Activated CD4-positive, CD25-positive, alpha-beta regulatory T cell treated with anti-CD3 and anti-CD28 coated beads, Interleukin-2, amount 50 U/mL, for 24 hours (primary cell): ENCODE measurements at regions not wholly inside any gene's neighbourhood (a gene's known extent, or its start where the extent isn't known, plus 50 kb on each side); places are given as distances from the start of the nearest gene placed in this dataset.

Experiments
- ATAC-seq, 2 donors: fragments of 150-1000 bp; cut with Tn5 transposase; one replicate each; pipeline ENCODE4 v1.10.0; 2021; ENCODE audit warnings: mild to moderate bottlenecking in 1 of 2, moderate library complexity in 1 of 2

GRCh38 chr19:30172613-30173242 lies 199.5 kb upstream of the ZNF536 start:
- no peak for ATAC-seq

GRCh38 chr19:30173593-30174356 lies 198.4 kb upstream of the ZNF536 start:
- ATAC-seq: no peak

GRCh38 chr19:30174357-30174645 lies 197.9 kb upstream of the ZNF536 start:
- ATAC-seq: no peak

GRCh38 chr19:30174791-30175190 lies 197.4 kb upstream of the ZNF536 start:
- ATAC-seq: no peak

- ATAC-seq: no peak
These were observed 196.2 kb upstream of the ZNF536 start for GRCh38 chr19:30175987-30176386.

- no peak for ATAC-seq
These were observed 193.3 kb upstream of the ZNF536 start for GRCh38 chr19:30178721-30179402.

GRCh38 chr19:30180691-30181090 lies 191.5 kb upstream of the ZNF536 start:
- no peak for ATAC-seq

GRCh38 chr19:30183807-30184490 lies 188.2 kb upstream of the ZNF536 start:
- no peak for ATAC-seq

- ATAC-seq: no peak
These were observed 170.1 kb upstream of the ZNF536 start for GRCh38 chr19:30202060-30202600.

- no peak for ATAC-seq
These were observed 167.5 kb upstream of the ZNF536 start for GRCh38 chr19:30204721-30205120.

- no peak for ATAC-seq
These were observed 166.0 kb upstream of the ZNF536 start for GRCh38 chr19:30206187-30206586.

GRCh38 chr19:30207357-30207756 lies 164.8 kb upstream of the ZNF536 start:
- no peak for ATAC-seq

- ATAC-seq: no peak
These were observed 163.6 kb upstream of the ZNF536 start for GRCh38 chr19:30208436-30209060.

GRCh38 chr19:30209617-30210600 lies 162.3 kb upstream of the ZNF536 start:
- ATAC-seq: no peak

- no peak for ATAC-seq
These were observed 159.6 kb upstream of the ZNF536 start for GRCh38 chr19:30212574-30212973.

- ATAC-seq: peak; percentile 72 to 74
These were observed 157.5 kb upstream of the ZNF536 start for GRCh38 chr19:30214651-30215051.

GRCh38 chr19:30215248-30215647 lies 156.9 kb upstream of the ZNF536 start:
- ATAC-seq: no peak

GRCh38 chr19:30216453-30216852 lies 155.7 kb upstream of the ZNF536 start:
- ATAC-seq: no peak

- ATAC-seq: no peak
These were observed 154.7 kb upstream of the ZNF536 start for GRCh38 chr19:30217461-30217860.

GRCh38 chr19:30219702-30220101 lies 152.5 kb upstream of the ZNF536 start:
- no peak for ATAC-seq

GRCh38 chr19:30221176-30221575 lies 151.0 kb upstream of the ZNF536 start:
- no peak for ATAC-seq
